ENCODE measurements at regions not wholly inside any gene's neighbourhood (a gene's known extent, or its start where the extent isn't known, plus 50 kb on each side); places are given as distances from the start of the nearest gene placed in this dataset.

- TF ChIP-seq RCOR1 (IDR thresholded peaks at IDR 0.05; ENCODE audit: insufficient replicate concordance, low read length), result no peak
- no peak for TF ChIP-seq POLR2A (IDR thresholded peaks at IDR 0.05; ENCODE audit: low read depth, low read length)
- no peak for TF ChIP-seq ELK1 (IDR thresholded peaks at IDR 0.05; ENCODE audit: borderline replicate concordance, low read depth, low read length)
- TF ChIP-seq, protein P1, sequence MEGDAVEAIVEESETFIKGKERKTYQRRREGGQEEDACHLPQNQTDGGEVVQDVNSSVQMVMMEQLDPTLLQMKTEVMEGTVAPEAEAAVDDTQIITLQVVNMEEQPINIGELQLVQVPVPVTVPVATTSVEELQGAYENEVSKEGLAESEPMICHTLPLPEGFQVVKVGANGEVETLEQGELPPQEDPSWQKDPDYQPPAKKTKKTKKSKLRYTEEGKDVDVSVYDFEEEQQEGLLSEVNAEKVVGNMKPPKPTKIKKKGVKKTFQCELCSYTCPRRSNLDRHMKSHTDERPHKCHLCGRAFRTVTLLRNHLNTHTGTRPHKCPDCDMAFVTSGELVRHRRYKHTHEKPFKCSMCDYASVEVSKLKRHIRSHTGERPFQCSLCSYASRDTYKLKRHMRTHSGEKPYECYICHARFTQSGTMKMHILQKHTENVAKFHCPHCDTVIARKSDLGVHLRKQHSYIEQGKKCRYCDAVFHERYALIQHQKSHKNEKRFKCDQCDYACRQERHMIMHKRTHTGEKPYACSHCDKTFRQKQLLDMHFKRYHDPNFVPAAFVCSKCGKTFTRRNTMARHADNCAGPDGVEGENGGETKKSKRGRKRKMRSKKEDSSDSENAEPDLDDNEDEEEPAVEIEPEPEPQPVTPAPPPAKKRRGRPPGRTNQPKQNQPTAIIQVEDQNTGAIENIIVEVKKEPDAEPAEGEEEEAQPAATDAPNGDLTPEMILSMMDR (conservative IDR thresholded peaks at IDR 0.05; ENCODE audit: low read depth, low read length), result no peak
- TF ChIP-seq CEBPB (IDR thresholded peaks at IDR 0.05; ENCODE audit: low read depth, low read length), result no peak
Observed at GRCh38 chr2:240296104-240296406, 139.4 kb upstream of the GPC1 start.

Data from IMR-90 (cell line).